ENCODE measurements at regions not wholly inside any gene's neighbourhood (a gene's known extent, or its start where the extent isn't known, plus 50 kb on each side); places are given as distances from the start of the nearest gene placed in this dataset.
A peak's percentile ranks its signal among the peaks of the same experiment; 100 is the strongest.

DNA sequence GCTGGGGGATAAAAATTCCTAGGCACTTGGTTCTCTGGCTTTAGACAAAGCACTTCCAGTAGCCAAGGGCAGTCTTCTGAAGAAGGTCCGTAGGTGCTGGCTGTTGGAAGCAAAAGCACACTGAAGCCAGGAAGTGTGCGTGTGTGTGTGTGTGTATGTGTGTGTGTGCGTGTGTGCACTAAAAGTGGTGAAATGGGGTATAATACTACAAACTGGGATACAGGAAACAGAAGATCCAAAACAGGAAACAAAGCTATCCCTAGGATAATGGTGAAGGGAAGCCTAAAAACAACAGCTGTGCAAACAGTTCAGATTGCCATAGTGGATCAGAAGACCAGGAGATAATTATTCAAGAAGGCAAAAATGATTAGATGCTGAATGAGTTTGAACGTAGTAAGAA lies 103.4 kb downstream of the IL20RB start:
- in situ Hi-C loops (cut with HindIII; ENCODE audit: low pct_unique_long_range_greater_than_20kb, low sequenced_read_pairs) = no loop called here
- no peak for DNase-seq (ENCODE audit: low read depth)

DNA sequence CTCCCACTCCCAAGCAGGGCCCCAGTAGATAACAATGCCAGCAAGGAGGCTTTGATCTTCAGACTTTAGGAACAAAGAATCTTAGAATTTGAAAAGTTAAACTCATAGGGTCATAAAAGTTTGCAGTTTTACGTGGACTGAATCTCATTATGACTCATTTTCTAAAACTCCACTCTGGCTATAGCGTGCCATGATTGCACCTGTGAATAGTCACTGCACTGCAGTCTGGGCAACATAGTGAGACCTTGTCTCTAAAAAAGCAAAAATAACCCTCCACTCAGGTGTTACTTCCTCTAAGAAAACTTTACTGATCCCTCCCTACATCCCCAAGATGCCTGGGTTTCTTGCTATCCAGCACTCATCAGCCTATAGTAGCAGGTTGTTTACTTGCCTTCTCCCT lies 104.5 kb downstream of the IL20RB start:
- in situ Hi-C loops (cut with HindIII; ENCODE audit: low pct_unique_long_range_greater_than_20kb, low sequenced_read_pairs) = no loop called here
- no peak for DNase-seq (ENCODE audit: low read depth)

GRCh38 chr3:137065381-137065780 lies 107.6 kb downstream of the IL20RB start:
- DNase-seq (ENCODE audit: low read depth) = no peak
- in situ Hi-C loops (cut with HindIII; ENCODE audit: low pct_unique_long_range_greater_than_20kb, low sequenced_read_pairs) = no loop called here

GRCh38 chr3:137066092-137066491 lies 108.3 kb downstream of the IL20RB start:
- in situ Hi-C loops (cut with HindIII; ENCODE audit: low pct_unique_long_range_greater_than_20kb, low sequenced_read_pairs) = no loop called here
- no peak for DNase-seq (ENCODE audit: low read depth)

- no peak for DNase-seq (ENCODE audit: low read depth)
- in situ Hi-C loops (cut with HindIII; ENCODE audit: low pct_unique_long_range_greater_than_20kb, low sequenced_read_pairs) = no loop called here
Observed at GRCh38 chr3:137071104-137071503, 113.3 kb downstream of the IL20RB start.

- DNase-seq (ENCODE audit: low read depth) = no peak
- in situ Hi-C loops (cut with HindIII; ENCODE audit: low pct_unique_long_range_greater_than_20kb, low sequenced_read_pairs) = no loop called here
Observed at GRCh38 chr3:137075020-137075419, 117.2 kb downstream of the IL20RB start.

DNA sequence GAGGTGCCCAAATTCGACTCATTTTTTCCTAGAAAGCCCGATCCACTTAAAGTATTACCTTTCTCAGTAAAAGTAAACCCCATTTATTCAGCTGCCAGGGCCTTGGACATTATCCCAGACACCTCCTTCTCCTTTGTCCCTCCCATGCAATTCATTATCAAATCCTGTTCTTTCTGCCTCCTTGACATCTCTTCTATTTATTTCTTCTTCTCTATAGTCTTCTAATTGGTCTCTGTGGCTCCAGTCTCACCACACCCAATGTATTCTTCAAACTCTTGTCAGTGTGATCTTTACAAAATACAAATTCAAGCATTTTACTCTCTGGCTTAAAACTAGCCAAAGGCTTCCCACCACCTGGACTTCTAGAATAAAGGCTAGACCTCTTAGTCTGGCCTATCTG lies 120.3 kb downstream of the IL20RB start:
- DNase-seq (ENCODE audit: low read depth) = no peak
- in situ Hi-C loops (cut with HindIII; ENCODE audit: low pct_unique_long_range_greater_than_20kb, low sequenced_read_pairs) = no loop called here

DNA sequence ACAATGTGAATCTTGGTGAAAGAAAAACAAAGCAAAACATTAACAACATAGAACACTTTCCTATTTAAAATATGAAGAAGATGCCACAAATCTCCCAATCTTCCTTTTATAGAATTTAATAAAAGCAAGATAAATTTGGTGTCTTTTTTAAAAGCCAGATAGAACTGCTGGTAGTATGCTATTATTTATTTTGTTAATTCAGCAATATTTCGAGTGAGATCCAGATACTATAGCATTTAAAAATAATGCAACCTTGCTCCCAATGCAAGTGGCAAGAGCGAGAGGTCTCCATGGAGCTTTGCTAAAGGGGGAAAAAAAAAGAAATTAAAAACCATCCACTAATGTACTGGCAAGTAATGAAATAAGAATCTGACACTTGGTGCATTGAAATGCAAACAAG lies 121.8 kb downstream of the IL20RB start:
- in situ Hi-C loops (cut with HindIII; ENCODE audit: low pct_unique_long_range_greater_than_20kb, low sequenced_read_pairs) = no loop called here
- no peak for DNase-seq (ENCODE audit: low read depth)

DNA sequence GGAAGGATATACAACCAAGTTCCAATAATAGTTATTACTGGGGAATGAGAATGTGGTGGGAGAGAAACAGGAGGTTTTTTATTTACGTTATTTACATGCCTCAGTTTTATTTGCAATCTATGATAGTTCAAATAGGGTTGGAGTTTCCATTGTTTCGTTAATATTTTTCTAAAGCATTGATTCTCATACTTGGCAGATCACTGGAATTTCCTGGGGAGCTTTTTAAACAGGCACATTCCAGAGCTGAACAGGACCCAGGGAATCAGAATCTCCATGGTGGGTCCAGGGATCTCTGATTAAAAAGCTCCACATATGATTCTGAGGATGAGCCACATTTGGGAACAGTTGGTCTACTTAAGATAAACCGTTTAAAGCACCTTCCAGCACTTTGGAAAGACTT lies 123.9 kb downstream of the IL20RB start:
- DNase-seq (ENCODE audit: low read depth) = no peak
- in situ Hi-C loops (cut with HindIII; ENCODE audit: low pct_unique_long_range_greater_than_20kb, low sequenced_read_pairs) = no loop called here

DNA sequence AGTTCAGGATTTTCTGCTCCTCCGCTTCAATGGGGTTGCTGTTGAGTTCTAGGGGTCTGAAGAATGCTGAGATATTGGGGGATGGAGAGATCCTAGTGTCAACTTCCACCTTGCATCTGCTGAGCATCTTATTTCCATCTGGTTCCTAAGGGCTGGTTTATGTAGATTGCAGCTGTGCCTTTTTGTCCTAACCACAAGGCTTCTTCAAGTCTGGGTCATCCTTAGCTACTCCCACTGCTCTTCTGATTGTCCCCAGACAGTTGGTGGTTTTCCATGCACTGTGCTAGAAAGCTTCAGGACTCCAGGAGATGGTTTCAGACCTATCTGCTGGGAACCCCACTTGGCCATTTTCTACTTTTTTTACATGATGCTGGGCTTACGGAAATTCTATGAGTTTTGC lies 125.0 kb downstream of the IL20RB start:
- in situ Hi-C loops (cut with HindIII; ENCODE audit: low pct_unique_long_range_greater_than_20kb, low sequenced_read_pairs) = no loop called here
- DNase-seq (ENCODE audit: low read depth) = no peak

DNA sequence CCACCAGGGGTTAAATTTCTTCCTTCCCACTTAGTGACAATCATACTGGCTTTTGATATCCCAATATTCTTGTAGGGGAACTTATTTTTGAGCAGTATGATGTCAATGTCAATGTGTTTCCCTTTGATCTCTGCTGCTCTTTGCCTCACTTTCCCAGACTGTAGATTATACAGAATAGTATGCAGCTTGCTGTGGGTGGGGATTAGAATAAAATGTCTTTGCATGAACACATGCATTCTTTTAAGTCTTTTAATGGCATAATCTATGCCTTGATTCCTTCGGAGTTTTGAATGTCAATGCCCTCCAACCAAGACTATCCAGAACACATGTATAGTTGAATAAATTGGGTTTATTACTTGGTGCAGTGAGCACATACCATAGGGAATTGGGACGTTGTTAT lies 125.5 kb downstream of the IL20RB start:
- in situ Hi-C loops (cut with HindIII; ENCODE audit: low pct_unique_long_range_greater_than_20kb, low sequenced_read_pairs) = no loop called here
- no peak for DNase-seq (ENCODE audit: low read depth)

GRCh38 chr3:137084586-137084985 lies 126.8 kb downstream of the IL20RB start:
- in situ Hi-C loops (cut with HindIII; ENCODE audit: low pct_unique_long_range_greater_than_20kb, low sequenced_read_pairs) = no loop called here

GRCh38 chr3:137097386-137097785 lies 139.6 kb downstream of the IL20RB start:
- in situ Hi-C loops (cut with HindIII; ENCODE audit: low pct_unique_long_range_greater_than_20kb, low sequenced_read_pairs) = no loop called here
- DNase-seq (ENCODE audit: low read depth) = no peak

More at GRCh38 chr3:137084586-137084985, 126.8 kb downstream of the IL20RB start:
- DNase-seq (ENCODE audit: low read depth) = no peak

GRCh38 chr3:137097852-137098251 lies 140.1 kb downstream of the IL20RB start:
- in situ Hi-C loops (cut with HindIII; ENCODE audit: low pct_unique_long_range_greater_than_20kb, low sequenced_read_pairs) = no loop called here
- DNase-seq (ENCODE audit: low read depth) = no peak

DNA sequence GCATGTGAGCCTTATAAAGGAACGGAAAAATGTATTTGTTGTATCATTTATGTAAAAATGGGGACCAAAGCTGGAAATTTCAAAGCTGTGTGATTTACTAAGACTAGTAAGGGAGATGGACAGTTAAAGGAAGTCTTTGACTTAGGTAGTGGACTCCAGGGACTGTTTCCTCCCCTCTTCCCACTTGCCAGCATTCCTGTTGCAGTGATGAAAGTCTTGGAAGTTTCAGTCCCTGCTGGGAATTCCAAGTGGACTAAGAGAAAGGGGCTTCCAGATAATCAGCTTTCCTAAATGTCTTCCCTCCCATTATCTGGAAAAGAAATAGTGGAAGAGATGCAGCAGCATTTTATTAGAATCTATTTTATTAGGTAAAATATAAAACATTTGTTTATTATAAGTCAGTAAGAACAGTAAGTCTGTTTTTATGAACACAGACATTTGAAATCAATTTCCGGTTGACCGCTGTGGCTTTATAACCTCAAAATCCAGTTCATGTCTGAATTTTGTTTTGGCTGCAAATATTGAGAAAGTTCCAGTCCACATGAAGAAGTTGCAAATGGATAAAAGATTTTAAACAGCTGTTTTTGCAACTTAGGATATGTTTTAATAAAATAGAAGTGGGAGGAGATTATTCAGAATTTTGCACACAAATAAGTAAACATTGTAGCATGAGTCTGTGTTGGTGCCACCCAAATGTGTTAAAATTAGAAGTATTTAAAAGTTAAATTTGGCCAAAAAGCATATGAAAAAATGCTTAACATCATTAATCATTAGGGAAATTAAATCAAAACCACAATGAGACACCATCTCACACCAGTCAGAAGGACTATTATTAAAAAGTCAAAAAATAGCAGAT lies 141.8 kb downstream of the IL20RB start:
- DNase-seq (ENCODE audit: low read depth) = no peak
- in situ Hi-C loops (cut with HindIII; ENCODE audit: low pct_unique_long_range_greater_than_20kb, low sequenced_read_pairs) = no loop called here

DNA sequence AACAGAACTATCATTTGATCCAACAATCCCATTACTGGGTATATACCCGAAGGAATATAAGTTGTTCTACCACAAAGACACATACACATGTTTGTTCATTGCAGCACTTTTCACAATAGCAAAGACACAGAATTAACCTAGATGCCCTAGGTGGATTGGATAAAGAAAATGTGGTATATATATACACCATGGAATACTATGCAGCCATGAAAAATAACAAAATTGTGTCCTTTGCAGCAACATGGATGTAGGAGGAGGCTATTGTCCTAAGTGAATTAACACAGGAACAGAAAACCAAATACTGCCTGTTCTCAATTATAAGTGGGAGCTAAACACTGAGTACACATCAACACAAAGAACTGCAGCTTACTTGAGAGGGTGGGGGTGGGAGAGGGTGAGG lies 142.5 kb downstream of the IL20RB start:
- no peak for DNase-seq (ENCODE audit: low read depth)
- in situ Hi-C loops (cut with HindIII; ENCODE audit: low pct_unique_long_range_greater_than_20kb, low sequenced_read_pairs) = no loop called here

GRCh38 chr3:137103739-137104138 lies 146.0 kb downstream of the IL20RB start:
- in situ Hi-C loops (cut with HindIII; ENCODE audit: low pct_unique_long_range_greater_than_20kb, low sequenced_read_pairs) = no loop called here
- no peak for DNase-seq (ENCODE audit: low read depth)

- in situ Hi-C loops (cut with HindIII; ENCODE audit: low pct_unique_long_range_greater_than_20kb, low sequenced_read_pairs) = no loop called here
- peak; percentile 49 for DNase-seq (ENCODE audit: low read depth)
Observed at GRCh38 chr3:137105277-137105977, 147.6 kb downstream of the IL20RB start.

DNA sequence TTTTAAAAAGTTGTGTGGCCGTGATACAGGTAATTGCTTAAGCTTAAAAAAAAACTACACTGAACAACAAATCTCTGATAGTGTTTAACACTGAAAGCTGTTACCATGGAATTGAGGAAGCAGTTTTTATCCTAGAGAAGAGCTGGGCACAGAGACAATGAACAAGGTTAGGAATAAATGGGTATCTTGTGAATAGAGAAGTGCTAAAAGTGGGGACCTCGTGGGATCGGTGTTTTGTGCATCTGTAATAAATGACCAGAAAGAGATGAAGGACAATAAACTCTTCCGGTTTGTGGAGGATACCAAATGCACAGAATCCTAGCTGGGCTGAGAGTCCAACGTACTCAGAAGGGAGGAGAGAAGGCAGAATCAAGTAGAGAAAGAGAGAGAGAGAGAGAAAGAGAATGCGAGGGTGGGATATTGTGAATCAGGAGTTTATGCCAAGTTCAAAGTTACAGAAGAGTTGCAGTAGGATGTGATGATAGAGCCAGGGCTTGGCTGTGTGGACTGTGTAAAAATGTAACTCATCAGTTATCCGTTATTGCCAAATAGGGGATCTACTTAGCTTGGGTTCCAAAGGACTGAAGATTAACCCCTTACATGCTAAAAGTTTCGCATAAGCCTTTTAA lies 148.9 kb downstream of the IL20RB start:
- DNase-seq (ENCODE audit: low read depth) = no peak
- in situ Hi-C loops (cut with HindIII; ENCODE audit: low pct_unique_long_range_greater_than_20kb, low sequenced_read_pairs) = no loop called here

All from Caki2 (cell line).